HG03469 (cell line): ENCODE measurements at regions not wholly inside any gene's neighbourhood (a gene's known extent, or its start where the extent isn't known, plus 50 kb on each side); places are given as distances from the start of the nearest gene placed in this dataset.
"Not testable (repeated sequence)": the region's sequence is repeated elsewhere in the genome, so short reads cannot be mapped to it uniquely, and the experiment has no call there.

ENCODE experiments used
- ATAC-seq: cut with Tn5 transposase; IDR thresholded peaks from one replicate; pipeline ENCODE4 v1.9.1; 2021; ENCODE audit warnings: mild to moderate bottlenecking, moderate library complexity, moderate number of reproducible peaks; ENCODE audit not compliant: unreplicated experiment

DNA sequence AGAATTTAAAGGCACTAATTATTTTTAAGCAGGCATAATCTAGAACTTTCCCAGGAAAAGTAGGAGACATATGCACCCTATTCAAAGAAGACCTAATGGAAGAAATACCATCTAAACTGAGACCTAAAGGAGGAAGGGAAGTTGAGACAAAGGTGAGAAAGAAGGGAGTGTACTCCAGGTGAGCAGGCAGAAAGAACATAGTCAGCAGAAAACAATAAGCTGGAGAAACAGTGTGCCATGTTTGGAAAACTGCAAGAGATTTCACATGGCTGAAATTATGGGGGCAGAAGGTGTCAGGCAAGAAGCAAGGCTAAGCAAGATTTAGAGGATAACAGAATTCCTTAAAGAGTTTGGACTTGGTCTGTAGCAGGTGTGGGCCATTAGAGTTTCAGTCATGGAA, 167.0 kb upstream of the USP25 start:
- no peak for ATAC-seq

GRCh38 chr21:15564907-15565306, 164.9 kb upstream of the USP25 start:
- ATAC-seq = no peak

GRCh38 chr21:15566703-15567102, 163.1 kb upstream of the USP25 start:
- no peak for ATAC-seq

DNA sequence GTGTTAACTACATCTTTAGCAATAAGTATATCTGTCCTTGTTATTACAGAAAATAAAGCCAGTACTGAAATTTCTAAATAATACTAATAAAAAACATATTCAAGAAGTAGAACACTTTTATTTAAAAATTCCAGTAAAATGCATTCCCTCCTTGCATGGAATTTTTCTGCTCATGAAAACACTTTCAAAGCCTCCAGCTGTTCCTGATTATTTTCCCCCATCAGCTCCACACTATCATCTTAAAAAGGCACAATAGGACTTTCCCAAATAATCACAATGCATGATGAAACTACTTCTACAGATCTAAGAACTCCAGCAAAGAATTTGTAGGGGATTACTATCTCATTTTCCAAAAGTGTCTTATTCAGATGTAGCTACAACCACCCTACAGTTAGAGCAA, 162.6 kb upstream of the USP25 start:
- ATAC-seq = no peak

GRCh38 chr21:15568516-15568915, 161.3 kb upstream of the USP25 start:
- ATAC-seq = no peak

DNA sequence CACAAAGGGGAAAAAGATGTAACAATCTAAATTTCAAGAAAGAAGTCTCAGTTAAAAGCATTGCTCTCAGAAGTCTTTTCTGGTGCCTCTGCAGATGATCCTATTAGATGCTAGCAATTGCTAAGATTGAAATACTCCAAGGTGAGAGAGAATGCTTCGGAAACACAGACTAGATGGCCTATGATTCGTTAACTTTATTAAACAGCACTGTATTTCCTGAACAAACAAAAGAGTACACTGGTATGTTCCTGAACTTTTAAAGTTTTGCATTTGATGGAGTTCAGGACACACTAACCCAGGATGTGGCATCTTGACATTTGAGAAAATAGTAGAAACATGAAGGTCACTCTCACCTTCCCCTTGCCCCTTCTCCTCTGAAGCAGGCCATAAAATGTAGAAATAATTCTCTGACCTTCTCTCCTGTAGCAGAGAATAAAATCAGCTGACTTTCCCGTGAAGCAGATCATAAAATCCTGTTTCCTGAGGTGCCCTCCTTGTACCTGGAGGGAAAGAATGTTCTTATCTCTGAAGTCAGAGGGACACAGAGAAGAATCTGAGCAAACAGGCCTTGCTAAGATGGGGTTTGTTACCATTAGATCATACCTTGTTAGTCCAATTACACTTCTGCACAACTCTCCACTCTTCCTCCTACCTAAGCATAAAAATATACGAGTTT, 142.9 kb upstream of the USP25 start:
- no peak for ATAC-seq

- ATAC-seq = no peak
Observed at GRCh38 chr21:15592271-15592860, 137.4 kb upstream of the USP25 start.

- no peak for ATAC-seq
Observed at GRCh38 chr21:15592957-15593356, 136.8 kb upstream of the USP25 start.

DNA sequence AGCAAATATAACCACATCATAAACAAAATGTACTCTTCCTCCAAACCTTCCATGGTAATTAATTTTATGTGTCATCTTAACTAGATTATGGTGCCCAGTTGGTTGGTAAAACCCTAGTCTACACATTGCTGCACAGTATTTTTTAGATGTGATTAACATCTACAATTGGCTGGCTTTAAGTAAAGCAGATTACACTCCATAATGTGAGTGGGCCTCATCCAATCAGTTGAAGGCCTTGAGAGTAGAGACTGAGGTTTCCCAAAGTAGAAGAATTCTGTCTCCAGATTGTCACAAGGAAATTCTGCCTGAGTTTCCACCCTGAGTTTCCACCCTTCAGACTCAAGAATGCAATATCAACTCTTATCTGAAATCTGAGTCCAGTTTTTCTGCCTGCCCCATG, 128.4 kb upstream of the USP25 start:
- ATAC-seq = no peak

DNA sequence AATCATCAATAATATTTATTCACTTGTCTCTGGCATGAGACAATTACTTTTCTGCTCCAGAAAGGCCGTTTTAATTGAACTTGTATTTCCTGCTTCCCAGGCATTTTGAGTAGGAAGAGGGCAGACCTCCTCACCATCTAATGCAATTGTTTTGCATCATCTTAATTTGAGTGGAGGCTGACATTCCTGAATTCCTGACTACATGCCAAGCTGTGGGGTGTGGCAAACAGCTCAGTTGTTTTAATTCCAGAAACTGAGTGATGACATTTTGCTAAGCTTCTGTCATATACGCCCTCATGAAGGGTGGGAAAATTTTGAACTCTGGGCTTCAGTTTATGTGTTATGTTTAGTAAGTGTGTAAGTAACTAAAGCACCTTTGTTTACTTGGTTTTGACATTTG, 125.4 kb upstream of the USP25 start:
- no peak for ATAC-seq

- no peak for ATAC-seq
Observed at GRCh38 chr21:15614766-15615165, 115.0 kb upstream of the USP25 start.

- ATAC-seq = no peak
Observed at GRCh38 chr21:15616864-15617574, 112.8 kb upstream of the USP25 start.

DNA sequence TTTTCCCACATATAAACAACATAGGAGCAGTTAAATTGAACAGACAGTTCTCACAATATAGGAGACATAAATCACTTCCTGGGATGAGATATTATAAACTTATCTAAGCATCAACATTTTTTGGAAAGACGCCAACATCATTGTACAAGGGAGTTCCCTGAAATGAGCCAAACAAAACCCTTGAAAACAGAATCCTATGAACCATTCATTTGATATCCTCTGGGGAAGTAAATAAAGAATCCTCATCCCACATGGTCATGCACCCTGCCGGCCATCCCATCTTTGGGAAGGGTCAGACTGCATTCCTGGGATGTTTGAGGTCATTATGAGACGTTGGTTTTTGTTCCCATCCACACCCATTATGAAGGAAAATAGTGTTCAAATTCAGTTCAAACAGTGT, 111.8 kb upstream of the USP25 start:
- ATAC-seq = no peak

GRCh38 chr21:15620892-15621291, 108.9 kb upstream of the USP25 start:
- no peak for ATAC-seq

DNA sequence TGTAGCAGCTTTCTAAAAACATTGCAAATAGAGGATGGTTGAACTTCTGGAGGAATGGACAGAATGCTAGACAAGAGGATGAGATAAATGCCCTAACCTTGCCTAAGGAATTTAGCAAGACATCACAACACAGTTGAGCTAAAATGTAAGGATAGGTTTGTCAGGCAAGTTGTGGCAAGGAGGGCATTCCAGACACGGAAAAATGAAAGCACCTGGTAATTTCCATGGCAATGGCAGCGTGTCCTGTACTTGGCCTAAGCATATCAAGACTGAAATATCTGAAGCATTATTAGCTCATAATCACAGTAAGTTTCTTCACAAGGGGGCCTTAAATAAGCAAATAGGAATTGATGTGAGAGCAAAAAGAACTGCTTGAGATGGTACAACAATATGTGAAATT, 105.1 kb upstream of the USP25 start:
- no peak for ATAC-seq

GRCh38 chr21:15625363-15625762, 104.4 kb upstream of the USP25 start:
- no peak for ATAC-seq

- no peak for ATAC-seq
Observed at GRCh38 chr21:15626031-15626430, 103.8 kb upstream of the USP25 start.

DNA sequence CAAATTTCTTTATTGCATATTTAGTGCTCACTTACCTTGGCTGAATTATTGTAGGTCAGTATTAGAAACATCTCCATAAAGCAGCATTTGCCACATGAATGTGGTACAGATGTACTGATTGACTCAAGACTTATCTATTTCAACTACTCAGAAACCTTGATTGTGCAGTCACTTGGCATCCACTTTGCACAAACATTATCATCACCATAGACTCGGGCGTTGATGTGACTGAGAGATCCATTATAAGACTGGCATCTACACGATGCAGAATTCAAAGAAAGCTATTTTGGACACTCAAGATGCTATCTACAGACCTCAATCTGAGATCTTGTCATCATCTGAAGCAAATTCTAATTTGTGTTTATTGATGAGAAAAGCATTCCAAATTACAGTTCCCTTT, 102.8 kb upstream of the USP25 start:
- ATAC-seq = no peak

GRCh38 chr21:15627823-15628222, 102.0 kb upstream of the USP25 start:
- ATAC-seq = no peak

- no peak for ATAC-seq
Observed at GRCh38 chr21:15631342-15631741, 98.4 kb upstream of the USP25 start.

- not testable (repeated sequence) for ATAC-seq
Observed at GRCh38 chr21:15634541-15634940, 95.2 kb upstream of the USP25 start.

DNA sequence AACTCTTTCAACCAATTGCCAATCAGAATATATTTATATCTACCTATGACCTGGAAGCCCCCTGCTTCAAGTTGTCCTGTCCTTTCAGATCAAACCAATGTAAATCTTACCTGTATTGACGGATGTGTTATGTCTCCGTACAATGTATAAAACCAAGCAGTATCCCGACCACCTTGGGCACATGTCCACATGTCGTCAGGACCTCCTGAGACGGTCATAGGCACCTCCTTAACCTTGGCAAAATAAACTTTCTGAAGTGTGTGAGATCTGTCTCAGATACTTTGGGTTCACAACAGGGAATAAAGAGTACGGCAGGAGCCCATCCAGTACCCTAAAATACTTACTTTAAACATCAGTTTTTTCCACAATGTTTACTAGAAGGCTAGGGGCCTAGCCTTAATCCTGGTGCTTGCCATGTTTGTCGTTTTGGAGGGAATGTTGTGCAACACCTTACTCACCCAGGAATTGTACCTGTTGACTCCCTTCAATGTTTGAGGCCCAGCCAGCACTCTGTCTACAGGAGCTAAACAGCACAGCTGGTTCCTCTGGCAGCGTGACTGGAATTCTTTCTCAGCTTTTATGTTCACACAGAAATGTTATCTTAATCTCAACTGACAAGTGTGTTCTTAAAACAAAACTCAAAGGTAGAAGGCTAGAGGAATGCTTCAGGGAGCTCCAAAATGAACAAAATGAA, 90.8 kb upstream of the USP25 start:
- no peak for ATAC-seq
